NCI-H1092 (cell line): ENCODE measurements at regions not wholly inside any gene's neighbourhood (a gene's known extent, or its start where the extent isn't known, plus 50 kb on each side); places are given as distances from the start of the nearest gene placed in this dataset.
"Not testable (repeated sequence)": the region's sequence is repeated elsewhere in the genome, so short reads cannot be mapped to it uniquely, and the experiment has no call there.

Experiments
- DNase-seq: peaks from one replicate; lab custom pipeline; 2025; lab: John Stamatoyannopoulos, UW

DNA sequence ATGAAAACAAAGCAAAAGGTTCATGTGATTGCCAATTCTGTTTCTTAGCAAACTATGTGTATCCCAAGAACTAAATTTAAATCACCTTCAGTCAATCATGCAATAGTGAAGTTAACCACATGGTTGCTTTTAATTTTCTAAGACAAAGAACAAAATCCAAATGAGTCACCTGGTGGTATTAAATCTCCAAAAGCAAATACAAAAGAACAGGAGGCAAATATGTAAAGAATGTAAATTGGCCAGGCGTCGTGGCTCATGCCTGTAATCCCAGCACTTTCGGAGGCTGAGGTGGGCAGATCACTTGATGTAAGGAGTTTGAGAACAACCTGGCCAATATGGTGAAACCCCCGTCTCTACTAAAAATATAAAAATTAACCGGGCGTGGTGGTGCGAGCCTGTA is 54.2 kb upstream of the PIK3R4 start:
- DNase-seq = no peak

- no peak for DNase-seq
Observed at GRCh38 chr3:130801473-130801872, 54.8 kb upstream of the PIK3R4 start.

DNA sequence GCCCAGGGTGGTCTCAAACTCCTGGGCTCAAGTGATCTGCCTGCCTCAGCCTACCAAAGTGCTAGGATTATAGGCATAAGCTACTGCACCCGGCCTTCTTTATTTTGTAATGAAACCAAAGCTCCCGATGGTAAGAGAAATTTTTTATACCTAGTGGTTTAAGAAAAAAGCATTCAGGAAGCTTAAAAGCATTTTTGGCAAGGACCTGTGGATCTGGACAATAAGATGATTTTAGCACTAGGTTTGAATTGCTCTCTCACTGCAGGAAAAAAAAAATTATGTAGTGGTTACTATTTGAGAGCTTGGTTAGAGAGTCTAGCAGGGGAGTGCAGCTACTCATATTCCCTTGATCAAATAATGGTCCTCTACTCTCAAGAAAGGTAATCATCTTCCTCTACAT is 64.9 kb upstream of the PIK3R4 start:
- peak; percentile 93 for DNase-seq

DNA sequence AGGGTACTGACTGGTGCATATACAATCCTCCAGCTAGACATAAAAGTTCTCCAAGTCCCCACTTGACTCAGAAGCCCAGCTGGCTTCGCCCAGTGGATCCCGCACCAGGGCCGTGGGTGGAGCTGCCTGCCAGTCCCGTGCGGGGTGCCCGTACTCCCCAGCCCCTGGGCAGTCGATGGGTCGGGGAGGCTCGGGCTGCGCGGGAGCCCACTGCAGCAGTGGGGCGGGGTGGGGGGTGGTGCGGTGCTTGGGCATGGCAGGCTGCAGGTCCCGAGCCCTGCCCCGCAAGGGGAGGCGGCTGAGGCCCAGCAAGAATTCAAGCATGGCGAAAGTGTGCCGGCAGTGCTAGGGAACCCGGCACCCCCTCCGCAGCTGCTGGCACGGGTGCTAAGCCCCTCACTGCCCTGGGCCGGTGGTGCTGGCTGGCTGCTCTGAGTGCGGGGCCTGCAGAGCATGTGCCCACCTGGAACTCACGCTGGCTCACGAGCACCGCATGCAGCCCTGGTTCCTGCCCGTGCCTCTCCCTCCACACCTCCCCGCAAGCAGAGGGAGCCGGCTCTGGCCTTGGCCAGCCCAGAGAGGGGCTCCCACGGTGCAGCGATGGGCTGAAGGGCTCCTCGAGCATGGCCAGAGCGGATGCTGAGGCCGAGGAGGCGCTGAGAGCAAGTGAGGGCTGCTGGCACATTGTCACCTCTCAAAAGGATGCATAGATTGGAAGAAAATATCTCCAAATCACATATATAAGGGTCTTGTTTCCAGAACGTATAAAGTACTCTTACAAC is 68.3 kb upstream of the PIK3R4 start:
- DNase-seq = no peak

DNA sequence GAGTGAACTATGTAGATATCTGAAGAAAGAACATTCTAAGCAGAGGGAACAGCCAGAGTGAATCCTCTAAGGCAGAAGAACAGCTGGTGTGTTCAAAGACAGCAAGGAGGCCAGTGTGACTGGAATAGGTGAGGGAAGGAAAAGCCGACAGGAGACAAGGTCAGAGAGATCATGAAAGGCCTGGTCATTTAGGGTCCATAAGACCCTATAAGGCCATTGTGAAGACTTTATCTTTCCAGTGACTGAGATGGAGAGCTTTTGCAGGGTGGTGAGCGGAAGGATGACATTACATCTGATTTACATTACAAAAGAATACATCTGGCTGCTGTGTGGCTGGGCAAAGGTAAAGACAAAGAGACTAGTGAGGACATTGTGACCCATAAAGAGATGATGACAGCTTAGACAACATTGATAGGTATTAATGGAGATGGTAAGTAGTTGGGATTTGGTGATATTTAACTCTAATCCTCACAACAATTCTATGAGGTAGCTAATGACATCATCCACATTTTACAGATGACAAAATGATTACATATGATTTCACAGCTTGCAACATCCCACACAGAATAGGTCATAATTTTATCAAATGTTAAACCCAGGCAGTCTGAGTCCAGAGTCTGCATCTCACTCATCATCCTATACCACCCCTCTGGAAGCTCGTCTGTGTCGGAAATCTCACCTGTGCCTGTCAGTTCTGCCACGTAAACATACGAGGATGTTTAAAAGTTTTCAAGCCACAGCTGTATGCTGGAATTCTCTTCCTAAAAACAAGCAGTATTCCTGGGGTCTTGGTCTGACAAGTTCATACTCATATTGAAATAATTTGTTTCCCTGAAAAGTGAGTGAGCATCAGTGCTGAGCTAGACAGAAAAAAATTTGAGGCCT is 70.2 kb upstream of the PIK3R4 start:
- DNase-seq = peak; percentile 3

DNA sequence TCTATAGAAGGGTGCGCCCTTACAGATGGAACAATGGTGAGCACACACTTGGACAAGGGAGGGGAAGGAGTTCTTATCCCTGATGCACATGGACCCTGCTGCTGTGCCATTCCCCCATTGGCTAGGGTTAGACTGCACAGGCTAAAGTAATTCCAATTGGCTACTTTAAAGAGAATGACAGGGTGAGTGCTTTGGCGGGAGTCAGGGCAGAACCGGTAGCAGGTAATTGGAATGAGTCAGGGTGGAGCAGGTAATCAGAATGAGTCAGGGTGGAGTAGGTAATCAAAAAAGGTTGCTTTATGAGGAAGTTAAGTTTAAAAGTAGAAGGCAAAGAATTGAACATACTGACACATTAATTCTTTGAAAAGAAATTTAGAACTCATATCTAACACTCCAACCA is 71.4 kb upstream of the PIK3R4 start:
- DNase-seq = not testable (repeated sequence)

DNA sequence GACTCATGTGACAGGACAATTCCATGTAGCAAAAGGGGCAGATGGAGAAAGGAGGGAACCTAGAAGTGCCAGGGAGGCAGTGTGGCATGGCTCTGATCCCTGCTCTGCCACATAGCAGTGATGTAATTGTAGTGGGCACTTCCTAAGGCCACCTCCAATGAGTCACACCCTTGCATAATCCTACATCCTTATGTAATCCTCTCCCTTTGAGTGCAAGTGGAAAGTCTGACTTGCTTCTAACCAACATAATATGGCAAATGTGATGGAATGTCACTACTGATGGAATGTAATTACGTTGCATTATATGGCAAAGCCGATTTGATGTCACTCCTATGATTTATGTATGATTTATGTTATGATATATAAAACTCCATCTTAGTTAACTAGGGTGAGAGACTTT is 72.9 kb upstream of the ATP2C1 start:
- no peak for DNase-seq

DNA sequence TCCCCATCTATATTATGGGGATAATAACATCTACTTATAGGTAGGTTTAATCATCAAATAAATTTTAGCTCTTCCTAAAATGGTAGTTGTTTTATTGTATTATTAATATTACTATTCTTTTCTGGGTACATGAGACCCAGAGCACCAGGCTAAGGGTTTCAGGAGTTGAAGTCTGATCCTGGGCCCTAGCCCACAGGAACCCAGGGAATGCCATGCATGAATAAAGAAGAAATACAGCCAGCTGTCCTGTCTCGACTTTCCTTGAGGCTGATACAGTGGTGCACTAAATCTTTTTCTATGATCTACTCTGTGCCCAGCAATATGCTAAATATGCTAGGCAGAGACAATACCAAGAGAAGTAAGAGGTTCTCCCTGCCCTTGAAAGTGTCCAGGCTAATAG is 72.1 kb upstream of the ATP2C1 start:
- DNase-seq = no peak

DNA sequence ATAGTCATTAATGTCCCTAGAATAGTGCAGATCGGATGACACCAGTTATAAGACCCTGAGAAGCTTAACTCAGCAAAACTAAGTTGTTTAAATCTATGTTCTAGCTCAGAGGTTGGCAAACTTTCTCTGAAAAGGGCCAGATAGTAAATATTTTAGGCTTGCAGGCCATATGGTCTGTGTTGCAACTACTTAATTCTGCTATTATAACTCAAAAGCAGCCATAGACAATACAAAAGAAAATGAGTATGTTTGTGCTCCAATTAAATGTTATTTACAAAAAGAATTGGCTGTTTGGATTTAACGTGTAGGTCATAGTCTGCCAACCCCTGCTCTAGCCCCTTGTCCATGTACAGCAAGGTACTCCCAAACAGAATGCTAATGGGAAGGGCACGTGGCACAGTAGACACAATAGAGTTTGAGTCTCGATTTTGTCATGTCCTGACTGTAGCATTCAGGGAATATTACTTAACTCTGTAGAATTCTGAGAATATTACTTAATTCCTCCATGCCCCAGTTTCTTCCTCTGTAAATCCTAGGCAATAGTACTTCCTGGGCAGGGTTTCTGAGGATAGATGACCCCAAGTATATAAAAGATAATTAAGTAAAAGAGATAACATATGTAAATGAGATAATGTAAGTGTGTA is 70.5 kb upstream of the ATP2C1 start:
- no peak for DNase-seq

GRCh38 chr3:130823996-130824395 is 69.9 kb upstream of the ATP2C1 start:
- DNase-seq = no peak

DNA sequence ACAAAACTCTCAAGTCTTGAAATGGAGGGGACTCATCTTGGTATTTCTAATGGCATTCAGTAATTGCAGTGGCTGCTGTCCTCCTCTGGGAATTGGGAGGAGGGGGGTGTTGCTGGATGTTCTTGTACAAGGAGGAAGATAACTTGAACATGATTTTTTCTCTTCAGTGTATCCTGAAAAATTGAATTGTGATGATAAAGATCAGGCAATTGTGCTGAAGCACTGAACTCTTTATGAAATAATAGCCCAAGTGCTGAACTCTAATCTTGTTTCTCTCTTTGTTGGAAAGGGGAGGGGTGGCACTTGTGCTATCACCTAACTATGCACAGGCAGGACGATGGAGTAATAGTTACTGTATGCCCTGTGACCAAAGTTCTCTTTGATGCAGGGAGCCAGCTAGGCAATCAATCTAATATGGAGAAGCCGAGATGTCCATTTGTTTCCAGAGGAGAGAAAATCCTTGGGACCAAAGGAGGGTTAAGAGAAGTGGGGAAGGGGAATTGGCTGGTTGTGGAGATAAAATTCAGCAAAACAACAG is 68.1 kb upstream of the ATP2C1 start:
- no peak for DNase-seq

- no peak for DNase-seq
Observed at GRCh38 chr3:130826516-130827182, 67.2 kb upstream of the ATP2C1 start.

DNA sequence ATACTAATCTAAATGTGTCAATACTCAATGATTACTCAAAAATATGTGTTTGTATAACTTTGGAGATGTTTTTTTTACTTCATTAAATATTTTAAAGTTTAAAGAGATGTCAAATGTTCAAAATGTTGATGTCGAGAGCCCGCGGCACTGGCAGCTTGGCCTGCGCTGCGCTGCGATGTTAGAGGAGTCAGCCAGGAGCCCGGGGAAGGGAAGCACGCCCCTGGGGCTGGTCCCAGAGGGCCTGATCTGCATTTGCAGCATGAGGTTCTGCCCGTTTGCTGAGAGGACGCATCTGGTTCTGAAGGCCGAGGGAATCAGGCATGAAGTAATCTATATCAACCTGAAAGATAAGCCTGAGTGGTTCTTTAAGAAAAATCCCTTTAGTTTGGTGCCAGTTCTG is 66.4 kb upstream of the ATP2C1 start:
- DNase-seq = no peak

DNA sequence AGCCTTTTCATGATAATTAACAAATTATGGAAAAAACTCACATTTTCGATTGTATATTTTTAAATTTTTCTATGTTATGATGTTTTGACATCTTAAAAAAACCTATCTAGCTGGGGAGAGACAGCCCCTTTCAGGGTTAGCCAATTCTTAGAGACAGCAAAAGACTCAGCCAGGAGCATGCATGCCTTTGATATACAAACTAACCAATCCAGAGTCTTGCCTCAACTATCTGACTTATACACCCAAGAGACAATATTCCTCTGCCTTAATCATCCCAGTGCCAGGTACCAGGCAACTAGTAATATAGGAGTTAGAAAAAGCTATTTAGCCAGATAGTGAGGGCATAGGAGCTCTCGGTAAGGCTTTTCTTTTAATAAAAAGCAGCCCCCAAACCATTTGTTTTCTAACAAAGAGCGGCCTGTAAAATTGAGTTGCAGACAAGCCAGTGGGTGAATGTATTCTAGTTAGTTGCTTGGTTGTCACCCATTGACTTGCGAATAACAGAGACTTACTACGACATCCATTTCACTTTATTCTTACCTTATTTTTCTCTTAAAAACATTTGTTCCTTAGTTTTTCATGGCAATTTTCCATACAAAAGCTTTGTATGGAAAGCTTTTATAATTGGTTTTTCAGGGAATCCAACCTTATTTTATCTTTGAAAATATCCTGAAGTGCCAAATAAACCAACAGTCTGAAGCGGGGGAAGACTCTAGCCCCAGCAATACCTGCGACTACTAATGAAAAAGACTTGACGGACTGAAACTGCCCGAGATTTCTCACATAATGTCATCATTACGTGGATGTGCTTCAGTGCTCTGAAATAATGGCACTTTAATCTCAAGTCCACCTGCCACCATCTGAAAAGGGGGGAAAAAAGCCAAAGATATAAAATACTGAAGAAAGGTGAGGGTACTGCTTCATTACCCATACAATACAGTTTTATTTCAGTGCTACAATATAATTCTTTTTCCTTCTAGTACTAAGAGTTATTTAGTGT is 64.6 kb upstream of the ATP2C1 start:
- peak; percentile 40 for DNase-seq

DNA sequence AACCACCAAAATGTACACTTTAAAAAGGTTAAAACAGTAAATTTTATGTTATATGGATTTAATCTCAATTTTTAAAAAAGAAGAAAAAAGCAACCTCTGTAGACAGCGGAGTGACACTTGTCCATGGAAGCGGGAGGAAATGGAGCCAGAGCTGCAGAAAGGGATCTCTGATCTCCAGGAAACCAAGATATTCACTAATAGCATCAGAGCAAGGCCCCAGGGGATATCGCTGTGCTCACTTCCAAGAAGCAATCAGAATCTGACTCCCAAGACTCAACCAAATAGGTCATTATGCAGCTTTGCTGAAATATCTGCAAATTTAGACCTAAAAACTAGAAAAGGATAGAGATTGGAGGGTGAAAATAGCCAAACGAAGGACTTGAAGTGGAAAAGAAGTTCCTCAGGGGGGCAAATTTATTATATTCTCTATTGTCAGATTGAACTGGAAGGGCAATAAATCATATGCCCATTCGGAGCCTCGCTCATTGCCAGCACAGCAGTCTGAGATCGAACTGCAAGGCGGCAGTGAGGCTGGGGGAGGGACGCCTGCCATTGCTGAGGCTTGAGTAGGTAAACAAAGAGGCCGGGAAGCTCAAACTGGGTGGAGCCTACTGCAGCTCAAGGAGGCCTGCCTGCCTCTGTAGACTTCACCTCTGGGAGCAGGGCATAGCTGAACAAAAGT is 62.0 kb upstream of the ATP2C1 start:
- no peak for DNase-seq

DNA sequence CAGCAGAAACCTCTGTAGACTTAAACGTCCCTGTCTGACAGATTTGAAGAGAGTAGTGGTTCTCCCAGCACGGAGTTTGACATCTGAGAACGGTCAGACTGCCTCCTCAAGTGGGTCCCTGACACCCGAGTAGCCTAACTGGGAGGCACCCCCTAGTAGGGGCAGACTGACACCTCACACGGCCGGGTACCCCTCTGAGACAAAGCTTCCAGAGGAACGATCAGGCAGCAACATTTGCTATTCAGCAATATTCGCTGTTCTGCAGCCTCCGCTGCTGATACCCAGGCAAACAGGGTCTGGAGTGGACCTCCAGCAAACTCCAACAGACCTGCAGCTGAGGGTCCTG is 61.5 kb upstream of the ATP2C1 start:
- not testable (repeated sequence) for DNase-seq

- no peak for DNase-seq
Observed at GRCh38 chr3:130834476-130834875, 59.4 kb upstream of the ATP2C1 start.

GRCh38 chr3:130835483-130835882 is 58.4 kb upstream of the ATP2C1 start:
- DNase-seq = no peak

DNA sequence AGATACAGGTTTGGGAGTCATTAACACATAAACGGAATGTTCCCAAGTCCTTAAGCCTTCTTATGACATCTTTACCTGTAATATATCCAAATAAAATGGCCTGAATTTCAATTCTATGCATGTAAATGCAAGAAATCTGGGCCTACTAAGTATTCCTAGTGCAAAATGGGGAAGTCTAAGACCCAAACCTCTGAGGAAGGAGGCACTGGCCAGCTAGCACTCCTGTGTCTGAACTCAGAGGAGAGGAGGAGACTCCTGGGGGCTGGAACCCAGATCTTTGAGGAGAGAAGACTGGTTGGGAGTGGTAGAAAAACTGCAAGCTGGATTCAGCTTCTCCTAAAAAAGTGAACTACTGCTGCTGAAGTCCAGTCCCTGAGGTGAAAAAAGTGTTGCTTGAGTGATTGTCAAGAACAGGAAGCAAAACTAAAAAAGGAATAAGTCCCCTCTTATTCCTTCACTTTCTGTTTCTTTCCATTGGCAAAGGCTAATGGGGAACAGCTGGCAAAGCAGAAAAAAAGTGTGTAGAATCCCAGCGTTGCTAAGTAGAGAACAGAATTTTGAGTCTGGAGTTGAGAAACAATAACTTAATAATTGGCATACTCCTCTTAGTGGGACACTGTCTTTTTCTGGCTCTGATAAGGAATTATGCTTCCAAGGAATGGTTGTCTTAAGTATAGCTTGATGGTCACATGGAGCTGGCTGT is 54.8 kb upstream of the ATP2C1 start:
- DNase-seq = no peak

- peak; percentile 64 for DNase-seq
Observed at GRCh38 chr3:130839813-130840212, 54.1 kb upstream of the ATP2C1 start.
